GM18861 (cell line): ENCODE measurements at regions not wholly inside any gene's neighbourhood (a gene's known extent, or its start where the extent isn't known, plus 50 kb on each side); places are given as distances from the start of the nearest gene placed in this dataset.

ENCODE experiments used
- ATAC-seq: cut with Tn5 transposase; IDR thresholded peaks from one replicate; pipeline ENCODE4 v1.9.1; 2021; ENCODE audit not compliant: unreplicated experiment

GRCh38 chr10:70966646-70967553 lies 78.5 kb upstream of the PCBD1 start:
- no peak for ATAC-seq

GRCh38 chr10:70967591-70968587 lies 79.5 kb upstream of the PCBD1 start:
- ATAC-seq = peak; percentile 79

GRCh38 chr10:70969188-70969587 lies 80.8 kb upstream of the PCBD1 start:
- ATAC-seq = no peak

GRCh38 chr10:70970830-70971229 lies 82.5 kb upstream of the PCBD1 start:
- ATAC-seq = no peak

- no peak for ATAC-seq
Measured at GRCh38 chr10:70973275-70973674, 84.9 kb upstream of the PCBD1 start.

- no peak for ATAC-seq
Measured at GRCh38 chr10:70974351-70974901, 86.1 kb upstream of the PCBD1 start.

GRCh38 chr10:70974920-70975319 lies 86.6 kb upstream of the PCBD1 start:
- no peak for ATAC-seq

GRCh38 chr10:70976063-70976695 lies 87.8 kb upstream of the PCBD1 start:
- ATAC-seq = no peak

- no peak for ATAC-seq
Measured at GRCh38 chr10:70977625-70978024, 89.3 kb upstream of the PCBD1 start.

- no peak for ATAC-seq
Measured at GRCh38 chr10:70978181-70978580, 89.8 kb upstream of the PCBD1 start.

- ATAC-seq = no peak
Measured at GRCh38 chr10:70978816-70979480, 90.6 kb upstream of the PCBD1 start.

GRCh38 chr10:70980687-70981086 lies 92.3 kb upstream of the PCBD1 start:
- no peak for ATAC-seq

- no peak for ATAC-seq
Measured at GRCh38 chr10:70981171-70981836, 92.9 kb upstream of the PCBD1 start.

- no peak for ATAC-seq
Measured at GRCh38 chr10:70981936-70982335, 93.6 kb upstream of the PCBD1 start.

- ATAC-seq = peak; percentile 73
Measured at GRCh38 chr10:70982443-70982842, 94.1 kb upstream of the PCBD1 start.

- ATAC-seq = no peak
Measured at GRCh38 chr10:70984986-70985722, 96.8 kb upstream of the PCBD1 start.

- ATAC-seq = no peak
Measured at GRCh38 chr10:70985824-70986622, 97.7 kb upstream of the PCBD1 start.

- ATAC-seq = no peak
Measured at GRCh38 chr10:70986623-70986950, 98.2 kb upstream of the PCBD1 start.
